GM12875 (cell line): ENCODE measurements at regions not wholly inside any gene's neighbourhood (a gene's known extent, or its start where the extent isn't known, plus 50 kb on each side); places are given as distances from the start of the nearest gene placed in this dataset.

Source experiments
- H3K4me3 ChIP-seq: one replicate; pipeline ENCODE4 v1.5.1; 2011; ENCODE audit warnings: low read depth, low read length, control low read depth
- CTCF ChIP-seq: IDR thresholded peaks from 2 replicates; pipeline ENCODE4 v1.5.1; 2011; ENCODE audit warnings: low read depth, mild to moderate bottlenecking, control low read depth, inconsistent platforms, low read length, moderate library complexity, borderline replicate concordance; ENCODE audit not compliant: insufficient read depth

- no peak for TF ChIP-seq CTCF
- no peak overlapping the region for H3K4me3 ChIP-seq
Observed at GRCh38 chr6:137545073-137545472, 50.9 kb upstream of the OLIG3 start.

- no peak for TF ChIP-seq CTCF
- H3K4me3 ChIP-seq, result no peak overlapping the region
Observed at GRCh38 chr6:137547186-137547585, 53.0 kb upstream of the OLIG3 start.

GRCh38 chr6:137547601-137548000, 53.4 kb upstream of the OLIG3 start:
- H3K4me3 ChIP-seq, result no peak overlapping the region
- TF ChIP-seq CTCF, result no peak

GRCh38 chr6:137549106-137549505, 54.9 kb upstream of the OLIG3 start:
- no peak overlapping the region for H3K4me3 ChIP-seq
- TF ChIP-seq CTCF, result no peak

GRCh38 chr6:137550535-137550934, 56.3 kb upstream of the OLIG3 start:
- TF ChIP-seq CTCF, result no peak
- no peak overlapping the region for H3K4me3 ChIP-seq

GRCh38 chr6:137552146-137552545, 58.0 kb upstream of the OLIG3 start:
- no peak overlapping the region for H3K4me3 ChIP-seq
- no peak for TF ChIP-seq CTCF

GRCh38 chr6:137552809-137553208, 58.6 kb upstream of the OLIG3 start:
- TF ChIP-seq CTCF, result no peak

More at GRCh38 chr6:137552809-137553208, 58.6 kb upstream of the OLIG3 start:
- no peak overlapping the region for H3K4me3 ChIP-seq
